ENCODE measurements at regions not wholly inside any gene's neighbourhood (a gene's known extent, or its start where the extent isn't known, plus 50 kb on each side); places are given as distances from the start of the nearest gene placed in this dataset.
"Not testable (repeated sequence)": the region's sequence is repeated elsewhere in the genome, so short reads cannot be mapped to it uniquely, and the experiment has no call there.

- TF ChIP-seq, protein P1, sequence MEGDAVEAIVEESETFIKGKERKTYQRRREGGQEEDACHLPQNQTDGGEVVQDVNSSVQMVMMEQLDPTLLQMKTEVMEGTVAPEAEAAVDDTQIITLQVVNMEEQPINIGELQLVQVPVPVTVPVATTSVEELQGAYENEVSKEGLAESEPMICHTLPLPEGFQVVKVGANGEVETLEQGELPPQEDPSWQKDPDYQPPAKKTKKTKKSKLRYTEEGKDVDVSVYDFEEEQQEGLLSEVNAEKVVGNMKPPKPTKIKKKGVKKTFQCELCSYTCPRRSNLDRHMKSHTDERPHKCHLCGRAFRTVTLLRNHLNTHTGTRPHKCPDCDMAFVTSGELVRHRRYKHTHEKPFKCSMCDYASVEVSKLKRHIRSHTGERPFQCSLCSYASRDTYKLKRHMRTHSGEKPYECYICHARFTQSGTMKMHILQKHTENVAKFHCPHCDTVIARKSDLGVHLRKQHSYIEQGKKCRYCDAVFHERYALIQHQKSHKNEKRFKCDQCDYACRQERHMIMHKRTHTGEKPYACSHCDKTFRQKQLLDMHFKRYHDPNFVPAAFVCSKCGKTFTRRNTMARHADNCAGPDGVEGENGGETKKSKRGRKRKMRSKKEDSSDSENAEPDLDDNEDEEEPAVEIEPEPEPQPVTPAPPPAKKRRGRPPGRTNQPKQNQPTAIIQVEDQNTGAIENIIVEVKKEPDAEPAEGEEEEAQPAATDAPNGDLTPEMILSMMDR (conservative IDR thresholded peaks at IDR 0.05; ENCODE audit: low read depth, low read length): no peak
- no peak for DNase-seq (ENCODE audit: low read depth)
- H3K4me3 ChIP-seq (ENCODE audit: low read length): no peak overlapping the region
These were observed 351.3 kb upstream of the LRRTM4 start for GRCh38 chr2:77873506-77873905.

- not testable (repeated sequence) for DNase-seq (ENCODE audit: low read depth); H3K4me3 ChIP-seq (ENCODE audit: low read length)
These were observed 378.0 kb upstream of the LRRTM4 start for GRCh38 chr2:77900211-77900610.

GRCh38 chr2:77910136-77910535 lies 388.0 kb upstream of the LRRTM4 start:
- H3K4me3 ChIP-seq (ENCODE audit: low read length): no peak overlapping the region
- DNase-seq (ENCODE audit: low read depth): no peak
- TF ChIP-seq, protein P1 (conservative IDR thresholded peaks at IDR 0.05; ENCODE audit: low read depth, low read length): no peak

GRCh38 chr2:77920838-77921366 lies 398.7 kb upstream of the LRRTM4 start:
- no peak for DNase-seq (ENCODE audit: low read depth)
- TF ChIP-seq, protein P1 (conservative IDR thresholded peaks at IDR 0.05; ENCODE audit: low read depth, low read length): no peak

DNA sequence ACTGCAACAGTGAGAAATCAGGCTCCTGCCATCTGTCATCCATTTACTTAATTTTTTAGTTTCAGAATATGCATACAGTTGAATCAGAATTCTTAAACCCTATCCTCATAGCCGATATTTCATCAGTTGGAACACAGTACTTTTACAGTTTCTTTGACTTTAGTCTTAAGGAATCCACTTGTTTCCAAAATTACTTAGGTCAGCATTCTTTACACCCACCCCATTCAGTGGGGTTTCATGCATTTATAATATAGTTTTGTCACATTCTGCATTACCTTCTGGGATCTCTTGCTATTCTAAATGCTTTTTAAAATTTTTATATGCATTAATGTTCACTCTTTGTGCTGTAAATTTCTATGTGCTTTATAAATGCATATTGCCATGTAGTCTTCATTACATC lies 400.4 kb upstream of the LRRTM4 start:
- no peak overlapping the region for H3K4me3 ChIP-seq (ENCODE audit: low read length)
- no peak for DNase-seq (ENCODE audit: low read depth)
- TF ChIP-seq, protein P1 (conservative IDR thresholded peaks at IDR 0.05; ENCODE audit: low read depth, low read length): no peak

More at GRCh38 chr2:77920838-77921366, 398.7 kb upstream of the LRRTM4 start:
- H3K4me3 ChIP-seq (ENCODE audit: low read length): no peak overlapping the region

GRCh38 chr2:77937366-77937765 lies 415.2 kb upstream of the LRRTM4 start:
- H3K4me3 ChIP-seq (ENCODE audit: low read length): no peak overlapping the region
- TF ChIP-seq, protein P1 (conservative IDR thresholded peaks at IDR 0.05; ENCODE audit: low read depth, low read length): no peak
- no peak for DNase-seq (ENCODE audit: low read depth)

DNA sequence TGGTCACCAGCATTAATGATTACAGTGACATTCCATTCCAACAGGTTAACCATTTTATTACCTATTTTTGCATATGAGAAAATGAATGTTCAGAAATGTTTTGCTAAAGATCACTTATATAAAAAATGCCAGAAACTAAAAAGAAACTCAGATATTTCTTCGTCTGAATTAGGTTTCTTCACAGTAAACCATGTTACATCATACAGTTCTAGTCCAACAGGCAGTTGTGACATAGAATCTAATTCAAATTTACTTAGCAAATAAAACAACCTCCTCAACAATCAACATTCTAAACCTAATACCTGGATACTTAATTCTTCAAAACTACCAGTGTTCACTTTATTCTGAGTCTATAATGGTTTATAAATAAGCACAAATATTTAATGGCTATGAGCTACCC lies 416.3 kb upstream of the LRRTM4 start:
- DNase-seq (ENCODE audit: low read depth): no peak
- TF ChIP-seq, protein P1 (conservative IDR thresholded peaks at IDR 0.05; ENCODE audit: low read depth, low read length): no peak
- H3K4me3 ChIP-seq (ENCODE audit: low read length): no peak overlapping the region

DNA sequence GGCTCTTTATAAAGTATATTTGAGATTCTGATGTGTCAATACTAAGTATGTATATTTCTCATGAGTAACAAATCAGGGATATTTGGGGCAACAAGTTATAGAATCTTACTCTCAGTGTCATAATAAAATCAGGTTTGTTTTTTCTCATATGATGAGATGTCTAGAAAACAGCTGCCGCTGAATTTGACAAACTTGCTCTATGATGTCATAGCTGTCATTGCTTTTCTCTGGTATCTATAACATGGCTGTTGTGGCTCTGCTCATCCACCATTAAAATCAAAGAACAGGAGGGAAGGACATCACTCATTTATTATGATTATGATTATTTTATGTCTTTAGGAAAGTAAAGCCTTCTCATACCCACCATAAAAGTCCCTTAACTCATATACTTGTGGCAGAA lies 417.2 kb upstream of the LRRTM4 start:
- TF ChIP-seq, protein P1 (conservative IDR thresholded peaks at IDR 0.05; ENCODE audit: low read depth, low read length): no peak

More for the DNA sequence above, 417.2 kb upstream of the LRRTM4 start:
- no peak for DNase-seq (ENCODE audit: low read depth)
- no peak overlapping the region for H3K4me3 ChIP-seq (ENCODE audit: low read length)
